Erythroblast (primary cell): ENCODE measurements at regions not wholly inside any gene's neighbourhood (a gene's known extent, or its start where the extent isn't known, plus 50 kb on each side); places are given as distances from the start of the nearest gene placed in this dataset.
"Not testable (repeated sequence)": the region's sequence is repeated elsewhere in the genome, so short reads cannot be mapped to it uniquely, and the experiment has no call there.

Experiments
- DNase-seq, 2 experiments: peaks; one replicate each; lab custom pipeline; 2025; lab: John Stamatoyannopoulos, UW
- GATA1 ChIP-seq: IDR thresholded peaks from 2 replicates; pipeline ENCODE4 v1.6.1; 2011; ENCODE audit warnings: low read depth, mild to moderate bottlenecking, control low read depth, low read length, moderate library complexity
- POLR2A ChIP-seq: IDR thresholded peaks from 2 replicates; pipeline ENCODE4 v1.6.1; 2011; ENCODE audit warnings: mild to moderate bottlenecking, low read length

DNA sequence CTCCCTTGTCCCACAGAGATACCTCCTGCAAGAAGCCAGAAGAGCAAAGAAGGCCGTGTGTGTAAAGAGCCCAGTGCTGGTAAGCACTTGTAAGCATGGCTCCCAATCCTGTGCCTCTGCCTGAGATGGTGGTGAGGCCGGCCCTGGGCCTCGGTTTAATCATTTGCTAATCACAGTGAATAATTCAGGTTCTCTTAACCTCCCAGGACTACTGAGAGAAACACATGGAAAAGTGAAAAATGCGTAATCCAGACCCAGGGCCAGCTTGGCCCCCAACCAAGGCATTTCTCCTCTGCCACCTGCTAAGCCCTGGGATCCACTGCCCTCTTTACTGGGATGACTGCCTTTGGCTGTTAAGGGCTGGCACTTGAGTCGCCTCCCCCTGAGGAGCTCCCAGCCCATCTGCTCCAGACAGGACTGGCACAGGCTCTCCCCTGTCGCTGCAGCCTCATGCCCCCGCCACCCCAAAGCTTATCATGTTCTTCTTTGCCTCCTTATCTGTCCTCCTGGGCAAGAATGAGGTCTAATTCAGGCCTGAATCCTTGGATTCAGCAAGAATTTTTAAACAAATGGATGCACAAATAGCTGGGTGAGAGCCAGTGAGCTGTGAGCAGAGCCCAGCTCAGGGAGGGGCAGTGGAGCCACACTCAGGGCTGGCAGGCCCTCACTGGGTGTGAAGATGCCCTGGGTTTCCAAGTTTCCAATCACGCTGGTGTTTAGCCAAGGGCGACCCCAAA is 193.9 kb upstream of the HS6ST1 start:
- TF ChIP-seq POLR2A: no peak
- no peak for TF ChIP-seq GATA1
- DNase-seq: no peak

- DNase-seq: no peak
- TF ChIP-seq GATA1: no peak
- no peak for TF ChIP-seq POLR2A
These were observed 194.7 kb upstream of the HS6ST1 start for GRCh38 chr2:128513116-128513960.

DNA sequence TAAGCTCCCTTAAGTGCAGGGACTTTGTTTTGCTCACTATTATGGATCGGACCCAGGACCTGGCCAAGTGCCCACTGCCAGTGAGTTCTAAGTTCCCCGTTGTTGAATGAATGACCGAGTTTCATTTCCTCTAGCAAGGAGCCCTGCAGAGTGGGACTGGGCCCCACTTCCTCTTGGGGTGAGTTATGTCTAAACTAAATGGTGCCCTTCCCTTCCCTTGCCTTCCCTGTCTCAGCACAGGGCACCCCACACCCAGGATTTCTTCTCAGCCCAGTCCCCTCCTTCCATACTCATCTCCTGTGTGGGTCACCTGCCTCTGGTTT is 195.3 kb upstream of the HS6ST1 start:
- DNase-seq: no peak

DNA sequence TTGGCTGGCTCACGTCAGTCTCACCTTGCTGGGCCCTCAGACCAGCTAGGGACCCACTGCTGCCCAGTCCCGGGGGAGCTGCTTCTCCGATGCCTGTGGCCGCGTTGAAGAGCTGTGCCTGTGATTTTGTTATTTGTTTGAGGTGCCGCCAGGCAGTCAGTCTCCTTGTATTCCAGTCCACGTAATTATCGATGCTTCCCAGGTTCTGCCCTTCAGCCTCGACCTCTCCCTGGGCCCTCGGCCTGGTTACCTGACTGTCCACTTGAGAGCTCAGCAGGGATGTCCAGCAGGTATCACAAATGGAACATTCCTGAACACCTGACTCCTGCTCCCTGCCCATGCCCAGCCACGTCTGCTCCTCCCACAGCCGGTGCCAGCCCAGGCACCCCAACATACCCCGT is 195.9 kb upstream of the HS6ST1 start:
- no peak for DNase-seq
- TF ChIP-seq POLR2A (no peak), GATA1 (no peak)

More for the DNA sequence above, 195.3 kb upstream of the HS6ST1 start:
- TF ChIP-seq POLR2A (no peak), GATA1 (no peak)

DNA sequence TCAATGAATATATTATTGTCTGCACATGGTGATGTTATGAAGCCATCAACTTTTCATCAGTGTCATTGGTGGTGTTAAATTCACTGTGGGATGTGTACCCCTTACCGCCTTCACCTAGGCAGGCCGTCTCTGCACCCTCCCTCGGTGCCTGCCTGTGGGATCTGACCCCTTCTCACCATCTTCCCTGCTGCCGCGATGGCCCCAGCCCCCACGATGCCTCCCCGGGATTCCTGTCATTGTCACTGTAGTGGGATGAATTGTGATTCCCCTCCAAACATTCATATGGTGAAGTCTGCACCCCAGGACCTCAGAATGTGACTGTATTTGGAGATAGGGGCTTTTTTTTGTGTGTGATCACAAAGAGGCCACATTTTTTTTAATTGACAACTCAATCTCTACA is 198.3 kb upstream of the HS6ST1 start:
- no peak for TF ChIP-seq POLR2A
- no peak for DNase-seq

GRCh38 chr2:128519028-128519427 is 200.4 kb upstream of the HS6ST1 start:
- DNase-seq: not testable (repeated sequence)

GRCh38 chr2:128519517-128520215 is 201.0 kb upstream of the HS6ST1 start:
- DNase-seq: no peak
- TF ChIP-seq GATA1 (no peak), POLR2A (no peak)

- TF ChIP-seq GATA1 (no peak), POLR2A (no peak)
- no peak for DNase-seq
These were observed 201.7 kb upstream of the HS6ST1 start for GRCh38 chr2:128520340-128520739.

GRCh38 chr2:128520791-128521190 is 202.1 kb upstream of the HS6ST1 start:
- no peak for DNase-seq

DNA sequence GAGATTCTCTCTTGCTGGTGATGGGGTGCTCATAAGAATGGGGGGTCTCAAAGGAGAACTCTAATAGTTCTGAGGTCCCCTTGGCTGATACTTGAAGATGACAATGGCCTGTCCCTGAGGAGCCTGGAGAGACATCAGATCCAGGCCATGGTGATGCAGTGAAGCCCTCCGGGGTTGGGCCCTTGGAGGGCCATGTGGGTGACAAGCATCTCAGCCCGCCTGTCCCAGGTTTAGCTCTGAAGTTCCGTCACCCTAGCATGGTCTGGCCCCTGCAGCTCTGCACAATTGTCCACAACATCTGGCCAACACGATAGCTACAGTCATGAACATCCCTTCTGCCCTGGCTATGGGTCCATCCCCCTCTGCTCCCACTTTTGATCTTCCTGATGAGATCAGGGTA is 202.8 kb upstream of the HS6ST1 start:
- no peak for DNase-seq
- TF ChIP-seq POLR2A: no peak
- TF ChIP-seq GATA1: no peak

More at GRCh38 chr2:128520791-128521190, 202.1 kb upstream of the HS6ST1 start:
- TF ChIP-seq GATA1 (no peak), POLR2A (no peak)

GRCh38 chr2:128522829-128523228 is 204.2 kb upstream of the HS6ST1 start:
- TF ChIP-seq GATA1 (no peak), POLR2A (no peak)
- DNase-seq: no peak

- no peak for DNase-seq
- no peak for TF ChIP-seq GATA1
- TF ChIP-seq POLR2A: no peak
These were observed 204.8 kb upstream of the HS6ST1 start for GRCh38 chr2:128523457-128523856.

GRCh38 chr2:128524183-128524582 is 205.5 kb upstream of the HS6ST1 start:
- no peak for DNase-seq
- TF ChIP-seq POLR2A (no peak), GATA1 (no peak)

DNA sequence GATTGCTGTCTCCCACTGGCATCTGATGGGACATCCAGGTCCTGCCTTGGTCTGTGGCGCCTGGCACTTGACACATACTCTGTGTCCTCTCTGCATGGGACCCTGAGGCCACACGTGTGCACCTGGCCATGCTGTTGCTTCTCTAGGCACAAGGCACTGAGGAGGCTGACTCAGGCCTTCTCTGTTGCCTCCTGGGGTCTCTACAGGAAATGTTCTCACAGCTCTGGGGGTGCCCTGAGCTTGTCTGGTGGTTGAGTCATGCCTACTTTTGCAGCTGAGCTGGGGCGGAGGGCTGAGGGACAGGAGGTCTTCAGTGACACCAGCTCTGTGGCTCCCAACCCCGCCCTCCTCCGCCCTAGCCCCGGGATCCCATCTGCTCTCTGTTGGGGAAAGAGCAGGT is 207.0 kb upstream of the HS6ST1 start:
- DNase-seq: no peak
- TF ChIP-seq GATA1 (no peak), POLR2A (no peak)
